Epithelial cell of esophagus (primary cell): ENCODE measurements at regions not wholly inside any gene's neighbourhood (a gene's known extent, or its start where the extent isn't known, plus 50 kb on each side); places are given as distances from the start of the nearest gene placed in this dataset.
A peak's percentile ranks its signal among the peaks of the same experiment; 100 is the strongest.

ENCODE experiments used
- DNase-seq: peaks from one replicate; pipeline ENCODE4 v3.0.0; 2010; ENCODE audit warnings: low read depth
- H3K4me3 ChIP-seq: 2 replicates; pipeline ENCODE4 v1.5.1; 2011; ENCODE audit warnings: mild to moderate bottlenecking, low read length, control low read depth
- TF ChIP-seq, protein P1 (sequence below): IDR thresholded peaks from 2 replicates; pipeline ENCODE4 v1.5.1; 2011; ENCODE audit warnings: low read depth, mild to moderate bottlenecking, low read length, control low read depth, inconsistent platforms; ENCODE audit not compliant: insufficient read depth; ENCODE audit errors: missing control alignments

DNA sequence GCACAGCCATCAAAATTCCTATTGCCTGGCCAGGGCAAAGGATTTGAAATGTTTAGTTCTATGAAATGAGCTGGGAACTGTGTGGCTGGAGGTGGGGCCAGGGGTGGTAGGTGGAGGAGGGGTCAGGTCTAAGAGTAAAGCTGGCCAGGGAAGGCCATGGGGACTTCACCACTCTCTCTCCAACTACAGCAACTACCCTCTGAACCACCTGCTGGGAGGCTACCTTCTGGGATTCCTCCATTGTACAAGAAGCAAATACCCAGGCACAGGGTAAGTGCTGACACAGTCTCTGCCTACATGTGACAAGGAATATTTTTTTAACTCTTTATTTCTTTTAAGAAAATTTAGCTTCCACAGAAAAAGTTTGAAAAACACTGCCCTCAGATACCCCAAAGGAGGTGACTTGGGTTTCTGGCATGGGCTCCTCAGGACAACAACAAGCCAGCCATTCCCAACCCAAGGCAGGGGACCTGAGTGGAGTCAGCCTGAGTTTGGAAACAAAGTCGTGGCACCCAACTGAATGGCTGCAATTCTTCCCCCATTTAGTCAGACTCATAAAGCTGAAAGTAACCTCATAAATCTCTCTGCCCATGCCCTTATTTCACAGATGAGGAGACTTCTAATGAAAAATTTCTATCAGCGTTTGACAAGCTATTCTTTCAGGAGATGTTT lies 593.8 kb upstream of the DIPK2B start:
- no peak for DNase-seq
- H3K4me3 ChIP-seq: no peak overlapping the region
- TF ChIP-seq, protein P1, sequence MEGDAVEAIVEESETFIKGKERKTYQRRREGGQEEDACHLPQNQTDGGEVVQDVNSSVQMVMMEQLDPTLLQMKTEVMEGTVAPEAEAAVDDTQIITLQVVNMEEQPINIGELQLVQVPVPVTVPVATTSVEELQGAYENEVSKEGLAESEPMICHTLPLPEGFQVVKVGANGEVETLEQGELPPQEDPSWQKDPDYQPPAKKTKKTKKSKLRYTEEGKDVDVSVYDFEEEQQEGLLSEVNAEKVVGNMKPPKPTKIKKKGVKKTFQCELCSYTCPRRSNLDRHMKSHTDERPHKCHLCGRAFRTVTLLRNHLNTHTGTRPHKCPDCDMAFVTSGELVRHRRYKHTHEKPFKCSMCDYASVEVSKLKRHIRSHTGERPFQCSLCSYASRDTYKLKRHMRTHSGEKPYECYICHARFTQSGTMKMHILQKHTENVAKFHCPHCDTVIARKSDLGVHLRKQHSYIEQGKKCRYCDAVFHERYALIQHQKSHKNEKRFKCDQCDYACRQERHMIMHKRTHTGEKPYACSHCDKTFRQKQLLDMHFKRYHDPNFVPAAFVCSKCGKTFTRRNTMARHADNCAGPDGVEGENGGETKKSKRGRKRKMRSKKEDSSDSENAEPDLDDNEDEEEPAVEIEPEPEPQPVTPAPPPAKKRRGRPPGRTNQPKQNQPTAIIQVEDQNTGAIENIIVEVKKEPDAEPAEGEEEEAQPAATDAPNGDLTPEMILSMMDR: no peak

DNA sequence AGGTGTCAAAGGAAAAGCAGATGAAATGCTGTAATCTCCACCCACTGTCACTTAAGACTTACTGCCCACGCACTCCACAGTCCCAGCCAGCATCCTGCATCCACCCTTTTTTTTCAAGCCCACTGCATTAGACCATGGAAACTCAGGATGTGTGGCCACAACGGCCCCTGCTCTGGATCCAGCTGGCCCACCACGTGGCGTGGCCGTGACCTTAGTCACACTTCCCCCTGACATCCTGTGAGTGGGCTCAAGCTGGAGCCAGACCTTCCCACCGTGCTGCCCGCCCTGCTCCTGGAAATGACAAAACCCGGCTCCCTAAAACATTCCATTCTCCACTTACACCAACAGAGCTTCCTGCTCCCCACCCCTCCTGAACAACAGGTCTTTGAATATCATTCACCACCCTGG lies 588.3 kb upstream of the DIPK2B start:
- peak overlapping the region; percentile 11 for H3K4me3 ChIP-seq
- TF ChIP-seq, protein P1: no peak
- peak; percentile 57 for DNase-seq

DNA sequence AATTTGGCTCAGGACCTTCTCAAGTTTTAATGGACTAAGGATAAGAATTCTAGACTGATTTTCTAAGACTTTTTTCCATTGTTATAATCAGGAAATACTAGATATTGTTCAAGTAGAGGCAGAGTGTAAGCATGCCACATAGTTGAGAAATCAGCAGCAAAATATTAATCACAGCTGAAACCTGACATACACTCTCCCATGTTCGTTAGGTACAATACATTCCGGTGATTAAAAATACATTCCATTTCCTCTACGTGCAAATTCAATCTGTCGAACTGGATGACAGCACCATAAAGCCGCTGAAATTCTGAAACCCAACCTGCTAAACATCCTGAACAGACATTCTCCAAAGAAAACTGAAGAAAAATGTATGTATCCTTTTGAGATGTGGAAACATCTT lies 587.6 kb upstream of the DIPK2B start:
- TF ChIP-seq, protein P1: no peak
- H3K4me3 ChIP-seq: peak overlapping the region; percentile 11
- peak; percentile 87 for DNase-seq

DNA sequence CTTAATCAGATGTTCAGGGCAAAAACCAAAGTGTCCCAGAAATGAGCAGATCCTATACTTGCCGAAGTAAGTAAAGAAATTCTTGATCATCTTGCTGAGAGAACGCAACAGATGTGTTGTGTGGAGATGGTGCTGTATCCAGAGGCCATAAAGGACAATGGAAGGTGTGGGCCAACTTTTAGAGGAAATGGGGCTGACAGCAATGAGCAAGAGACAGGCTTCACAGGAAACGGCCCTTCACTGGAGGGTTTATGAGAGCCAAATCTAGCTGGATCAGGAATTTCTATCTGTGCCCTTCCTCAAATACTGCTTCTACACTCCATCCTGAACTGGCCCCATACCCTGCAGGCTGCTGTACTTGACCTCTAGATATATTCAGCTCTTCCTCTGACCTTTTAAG lies 583.9 kb upstream of the DIPK2B start:
- TF ChIP-seq, protein P1: no peak
- no peak overlapping the region for H3K4me3 ChIP-seq
- no peak for DNase-seq

DNA sequence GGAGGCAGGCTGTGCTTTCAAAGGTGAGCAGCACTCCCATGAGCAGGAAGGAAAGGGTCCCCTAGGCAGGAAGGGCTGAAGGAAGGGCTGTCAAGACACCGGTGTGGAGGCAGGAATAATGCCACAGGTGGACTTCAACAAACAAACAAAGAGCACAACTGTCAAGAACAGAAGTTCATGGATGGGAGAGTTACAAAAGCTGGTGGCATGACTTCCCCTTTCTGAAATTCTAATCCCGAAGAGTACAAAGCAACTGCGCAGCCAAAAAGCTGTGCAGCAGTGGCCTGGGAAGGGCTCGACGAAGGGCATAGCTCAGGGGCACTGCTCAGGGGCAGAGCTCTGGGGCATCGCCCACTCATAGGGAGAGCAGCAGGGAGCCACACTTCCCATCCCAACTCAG lies 582.3 kb upstream of the DIPK2B start:
- TF ChIP-seq, protein P1: no peak
- DNase-seq: no peak
- H3K4me3 ChIP-seq: no peak overlapping the region

DNA sequence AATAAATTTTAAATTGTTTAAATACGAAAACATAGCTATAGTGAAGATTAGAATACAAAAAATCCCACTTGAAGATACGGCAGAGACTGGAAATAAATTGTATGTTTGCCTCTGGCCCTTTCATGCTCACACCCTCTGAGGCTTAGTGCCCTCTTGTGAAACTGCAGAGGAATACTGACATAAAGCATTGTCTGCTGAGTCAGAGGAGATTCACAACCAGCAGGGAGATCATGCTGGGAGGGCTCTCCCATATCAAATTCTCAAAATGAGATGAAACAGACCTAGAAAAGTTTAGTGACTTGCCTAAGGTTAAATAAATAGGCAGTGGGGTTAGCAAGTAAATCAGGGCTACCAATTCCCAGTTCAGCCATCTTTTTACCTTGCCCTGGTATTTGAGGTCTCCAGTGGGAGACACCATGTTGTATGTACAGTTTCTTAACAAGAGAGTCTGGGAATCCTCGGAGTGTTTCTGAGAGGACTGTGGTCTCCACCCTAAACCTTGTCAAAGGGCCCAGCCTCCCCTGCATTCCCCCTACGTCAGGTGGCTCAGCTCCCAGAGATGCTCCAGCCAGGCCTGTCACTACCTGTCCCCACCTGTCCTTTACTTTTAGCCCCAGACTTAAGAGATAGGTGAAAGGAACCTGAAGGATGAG lies 581.4 kb upstream of the DIPK2B start:
- TF ChIP-seq, protein P1: peak; percentile 30
- no peak overlapping the region for H3K4me3 ChIP-seq
- DNase-seq: peak; percentile 79

DNA sequence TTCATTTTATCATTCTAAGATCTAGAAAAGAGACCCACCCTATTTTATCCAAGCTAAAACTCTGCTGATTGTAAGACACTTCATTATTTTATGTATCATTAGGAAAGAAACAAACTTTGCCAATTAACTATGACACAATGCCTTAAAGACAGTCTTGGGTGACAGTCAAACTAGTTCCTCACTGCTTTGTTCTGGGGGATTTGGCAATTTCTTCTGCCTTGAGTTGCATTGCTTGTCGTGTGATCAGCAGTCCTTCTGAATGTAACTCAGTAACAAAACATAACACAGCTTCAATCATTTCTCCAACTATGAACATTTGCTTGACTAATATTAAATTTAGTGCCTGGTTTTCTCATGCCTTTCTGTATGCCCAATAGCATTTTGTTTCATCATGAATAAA lies 577.9 kb upstream of the DIPK2B start:
- TF ChIP-seq, protein P1: no peak
- H3K4me3 ChIP-seq: no peak overlapping the region
- DNase-seq: peak; percentile 42
